ENCODE measurements at regions not wholly inside any gene's neighbourhood (a gene's known extent, or its start where the extent isn't known, plus 50 kb on each side); places are given as distances from the start of the nearest gene placed in this dataset.

GRCh38 chr11:80451105-80451504 lies 1010.3 kb upstream of the TENM4 start:
- DNase-seq (ENCODE audit: low read depth in 2 of 2) = no peak

GRCh38 chr11:80448709-80449108 lies 1007.9 kb upstream of the TENM4 start:
- no peak for DNase-seq (ENCODE audit: low read depth in 2 of 2)

GRCh38 chr11:80443177-80443576 lies 1002.3 kb upstream of the TENM4 start:
- DNase-seq (ENCODE audit: low read depth in 2 of 2) = no peak

GRCh38 chr11:80441821-80442220 lies 1001.0 kb upstream of the TENM4 start:
- no peak for DNase-seq (ENCODE audit: low read depth in 2 of 2)

- DNase-seq (ENCODE audit: low read depth in 2 of 2) = no peak
Measured at GRCh38 chr11:80440835-80441234, 1000.0 kb upstream of the TENM4 start.

GRCh38 chr11:80436547-80436946 lies 995.7 kb upstream of the TENM4 start:
- no peak for DNase-seq (ENCODE audit: low read depth in 2 of 2)

- DNase-seq (ENCODE audit: low read depth in 2 of 2) = no peak
Measured at GRCh38 chr11:80435345-80435744, 994.5 kb upstream of the TENM4 start.

- DNase-seq (ENCODE audit: low read depth in 2 of 2) = no peak
Measured at GRCh38 chr11:80432057-80432456, 991.2 kb upstream of the TENM4 start.

- no peak for DNase-seq (ENCODE audit: low read depth in 2 of 2)
Measured at GRCh38 chr11:80424012-80424695, 983.3 kb upstream of the TENM4 start.

GRCh38 chr11:80420374-80420773 lies 979.5 kb upstream of the TENM4 start:
- DNase-seq (ENCODE audit: low read depth in 2 of 2) = no peak

- no peak for DNase-seq (ENCODE audit: low read depth in 2 of 2)
Measured at GRCh38 chr11:80417681-80418080, 976.9 kb upstream of the TENM4 start.

GRCh38 chr11:80415580-80415979 lies 974.8 kb upstream of the TENM4 start:
- DNase-seq (ENCODE audit: low read depth in 2 of 2) = no peak

- DNase-seq (ENCODE audit: low read depth in 2 of 2) = no peak
Measured at GRCh38 chr11:80414181-80415165, 973.6 kb upstream of the TENM4 start.

- no peak for DNase-seq (ENCODE audit: low read depth in 2 of 2)
Measured at GRCh38 chr11:80412604-80413003, 971.8 kb upstream of the TENM4 start.

GRCh38 chr11:80393210-80393609 lies 952.4 kb upstream of the TENM4 start:
- no peak for DNase-seq (ENCODE audit: low read depth in 2 of 2)

- no peak for DNase-seq (ENCODE audit: low read depth in 2 of 2)
Measured at GRCh38 chr11:80390505-80390904, 949.7 kb upstream of the TENM4 start.

- no peak for DNase-seq (ENCODE audit: low read depth in 2 of 2)
Measured at GRCh38 chr11:80388536-80388935, 947.7 kb upstream of the TENM4 start.

- DNase-seq (ENCODE audit: low read depth in 2 of 2) = no peak
Measured at GRCh38 chr11:80388130-80388529, 947.3 kb upstream of the TENM4 start.

GRCh38 chr11:80383655-80384054 lies 942.8 kb upstream of the TENM4 start:
- DNase-seq (ENCODE audit: low read depth in 2 of 2) = no peak

GRCh38 chr11:80379620-80380278 lies 938.9 kb upstream of the TENM4 start:
- DNase-seq (ENCODE audit: low read depth in 2 of 2) = no peak

- no peak for DNase-seq (ENCODE audit: low read depth in 2 of 2)
Measured at GRCh38 chr11:80371931-80372330, 931.1 kb upstream of the TENM4 start.

GRCh38 chr11:80365980-80366379 lies 925.1 kb upstream of the TENM4 start:
- no peak for DNase-seq (ENCODE audit: low read depth in 2 of 2)
